HG03342 (cell line): ENCODE measurements at regions not wholly inside any gene's neighbourhood (a gene's known extent, or its start where the extent isn't known, plus 50 kb on each side); places are given as distances from the start of the nearest gene placed in this dataset.
A peak's percentile ranks its signal among the peaks of the same experiment; 100 is the strongest.
"Not testable (repeated sequence)": the region's sequence is repeated elsewhere in the genome, so short reads cannot be mapped to it uniquely, and the experiment has no call there.

Source experiments
- ATAC-seq: cut with Tn5 transposase; IDR thresholded peaks from one replicate; pipeline ENCODE4 v1.9.1; 2021; ENCODE audit warnings: mild to moderate bottlenecking, moderate library complexity; ENCODE audit not compliant: unreplicated experiment

GRCh38 chr1:219434923-219435297, 178.0 kb downstream of the ZC3H11B start:
- ATAC-seq: no peak

GRCh38 chr1:219434285-219434922, 178.5 kb downstream of the ZC3H11B start:
- ATAC-seq: no peak

GRCh38 chr1:219433496-219434131, 179.3 kb downstream of the ZC3H11B start:
- ATAC-seq: no peak

- no peak for ATAC-seq
Observed at GRCh38 chr1:219433001-219433400, 179.9 kb downstream of the ZC3H11B start.

GRCh38 chr1:219432191-219432606, 180.7 kb downstream of the ZC3H11B start:
- no peak for ATAC-seq

GRCh38 chr1:219430419-219430818, 182.5 kb downstream of the ZC3H11B start:
- ATAC-seq: no peak

- ATAC-seq: no peak
Observed at GRCh38 chr1:219428651-219429050, 184.3 kb downstream of the ZC3H11B start.

- no peak for ATAC-seq
Observed at GRCh38 chr1:219427989-219428388, 184.9 kb downstream of the ZC3H11B start.

- ATAC-seq: peak; percentile 46
Observed at GRCh38 chr1:219427403-219427802, 185.5 kb downstream of the ZC3H11B start.

- no peak for ATAC-seq
Observed at GRCh38 chr1:219422811-219423598, 189.9 kb downstream of the ZC3H11B start.

- ATAC-seq: no peak
Observed at GRCh38 chr1:219420913-219421312, 192.0 kb downstream of the ZC3H11B start.

- no peak for ATAC-seq
Observed at GRCh38 chr1:219419860-219420259, 193.0 kb downstream of the ZC3H11B start.

- no peak for ATAC-seq
Observed at GRCh38 chr1:219419065-219419464, 193.8 kb downstream of the ZC3H11B start.

- ATAC-seq: no peak
Observed at GRCh38 chr1:219417610-219418009, 195.3 kb downstream of the ZC3H11B start.

- ATAC-seq: peak; percentile 95
Observed at GRCh38 chr1:219416598-219417238, 196.2 kb downstream of the ZC3H11B start.

- ATAC-seq: no peak
Observed at GRCh38 chr1:219415915-219416314, 197.0 kb downstream of the ZC3H11B start.

GRCh38 chr1:219415433-219415832, 197.5 kb downstream of the ZC3H11B start:
- ATAC-seq: no peak

GRCh38 chr1:219414250-219414649, 198.7 kb downstream of the ZC3H11B start:
- ATAC-seq: no peak

- no peak for ATAC-seq
Observed at GRCh38 chr1:219413536-219413935, 199.4 kb downstream of the ZC3H11B start.

GRCh38 chr1:219412772-219413171, 200.1 kb downstream of the ZC3H11B start:
- no peak for ATAC-seq

GRCh38 chr1:219410721-219411120, 202.2 kb downstream of the ZC3H11B start:
- ATAC-seq: not testable (repeated sequence)
